Colonic mucosa (tissue), 4 donors: ENCODE measurements at regions not wholly inside any gene's neighbourhood (a gene's known extent, or its start where the extent isn't known, plus 50 kb on each side); places are given as distances from the start of the nearest gene placed in this dataset.

ENCODE experiments used
- DNase-seq: peaks from one replicate; pipeline ENCODE4 v3.0.0-alpha.2; 2020
- H3K27ac ChIP-seq: fragments of 200-600 bp; one replicate; pipeline ENCODE4 v1.8.0; 2021
- H3K27me3 ChIP-seq: fragments of 200-600 bp; one replicate; pipeline ENCODE4 v1.8.0; 2021
- H3K36me3 ChIP-seq: fragments of 200-600 bp; one replicate; pipeline ENCODE4 v1.8.0; 2021
- H3K4me1 ChIP-seq: fragments of 200-600 bp; one replicate; pipeline ENCODE4 v1.8.0; 2021; ENCODE audit warnings: mild to moderate bottlenecking
- H3K4me3 ChIP-seq: fragments of 200-600 bp; one replicate; pipeline ENCODE4 v1.8.0; 2021
- H3K9ac ChIP-seq, 2 donors: one replicate each; pipeline ENCODE4 v1.7.0; 2013; ENCODE audit warnings: control low read depth in 2 of 2, low read depth in 2 of 2, low read length in 2 of 2
- H3K9me3 ChIP-seq: fragments of 200-600 bp; one replicate; pipeline ENCODE4 v1.8.0; 2021
- intact Hi-C: fragments of 100-400 bp; cut with DNase I; formaldehyde crosslinking; loops from one replicate; pipeline ENCODE4 v1.14.1; 2022
- TF ChIP-seq, protein P1 (sequence below): fragments of 200-600 bp; IDR thresholded peaks from one replicate; pipeline ENCODE4 v1.8.0; 2022; ENCODE audit warnings: antibody characterized with exemption, mild to moderate bottlenecking
- donor health status: healthy.
- donor health status: DM: no; HTN: no; CAD: no.
- donor health status: DM: no; HTN: no; CAD: no.

GRCh38 chr14:40842816-40843215, 763.9 kb upstream of the LRFN5 start:
- intact Hi-C loops: no loop called here
- Histone ChIP-seq H3K9me3 (no peaks in the 10 kb centered on the region), H3K36me3 (no peaks in the 10 kb centered on the region), H3K4me3 (no peak overlapping the region), H3K27me3 (no peaks in the 10 kb centered on the region), H3K27ac (no peak overlapping the region), H3K4me1 (no peaks in the 10 kb centered on the region), H3K9ac (no peak overlapping the region)
- no peak for DNase-seq
- TF ChIP-seq, protein P1, sequence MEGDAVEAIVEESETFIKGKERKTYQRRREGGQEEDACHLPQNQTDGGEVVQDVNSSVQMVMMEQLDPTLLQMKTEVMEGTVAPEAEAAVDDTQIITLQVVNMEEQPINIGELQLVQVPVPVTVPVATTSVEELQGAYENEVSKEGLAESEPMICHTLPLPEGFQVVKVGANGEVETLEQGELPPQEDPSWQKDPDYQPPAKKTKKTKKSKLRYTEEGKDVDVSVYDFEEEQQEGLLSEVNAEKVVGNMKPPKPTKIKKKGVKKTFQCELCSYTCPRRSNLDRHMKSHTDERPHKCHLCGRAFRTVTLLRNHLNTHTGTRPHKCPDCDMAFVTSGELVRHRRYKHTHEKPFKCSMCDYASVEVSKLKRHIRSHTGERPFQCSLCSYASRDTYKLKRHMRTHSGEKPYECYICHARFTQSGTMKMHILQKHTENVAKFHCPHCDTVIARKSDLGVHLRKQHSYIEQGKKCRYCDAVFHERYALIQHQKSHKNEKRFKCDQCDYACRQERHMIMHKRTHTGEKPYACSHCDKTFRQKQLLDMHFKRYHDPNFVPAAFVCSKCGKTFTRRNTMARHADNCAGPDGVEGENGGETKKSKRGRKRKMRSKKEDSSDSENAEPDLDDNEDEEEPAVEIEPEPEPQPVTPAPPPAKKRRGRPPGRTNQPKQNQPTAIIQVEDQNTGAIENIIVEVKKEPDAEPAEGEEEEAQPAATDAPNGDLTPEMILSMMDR: no peak

- H3K4me1 ChIP-seq: no peaks in the 10 kb centered on the region
- H3K9ac ChIP-seq: no peak overlapping the region
- H3K36me3 ChIP-seq: no peaks in the 10 kb centered on the region
- H3K4me3 ChIP-seq: no peak overlapping the region
- no peak overlapping the region for H3K27ac ChIP-seq
- no peak for DNase-seq
- no peaks in the 10 kb centered on the region for H3K9me3 ChIP-seq
- H3K27me3 ChIP-seq: no peaks in the 10 kb centered on the region
- TF ChIP-seq, protein P1: no peak
- intact Hi-C loops: no loop called here
These were observed 764.8 kb upstream of the LRFN5 start for GRCh38 chr14:40841886-40842285.

DNA sequence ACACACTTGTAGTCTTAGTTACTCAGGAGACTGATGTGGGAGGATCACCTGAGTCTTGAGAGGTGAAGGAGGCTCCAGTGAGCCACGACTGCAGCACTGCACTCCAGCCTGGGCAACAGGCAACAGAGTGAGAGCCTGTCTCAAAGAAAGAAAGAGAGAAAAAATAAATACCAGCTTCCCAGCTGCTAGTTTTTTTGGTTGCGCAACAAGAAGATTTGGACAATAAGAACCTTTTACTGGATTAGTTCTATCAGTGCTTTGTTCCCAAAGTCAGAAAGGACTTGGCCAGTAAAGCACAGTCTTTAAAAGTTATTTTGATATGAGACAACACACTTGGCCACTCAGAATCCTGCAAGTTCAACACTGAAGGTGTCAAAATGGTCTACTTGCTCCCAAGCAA, 768.1 kb upstream of the LRFN5 start:
- no peak overlapping the region for H3K27ac ChIP-seq
- intact Hi-C loops: no loop called here
- no peaks in the 10 kb centered on the region for H3K27me3 ChIP-seq
- no peak overlapping the region for H3K4me3 ChIP-seq
- H3K4me1 ChIP-seq: no peaks in the 10 kb centered on the region
- no peaks in the 10 kb centered on the region for H3K36me3 ChIP-seq
- DNase-seq: no peak
- no peak overlapping the region for H3K9ac ChIP-seq
- H3K9me3 ChIP-seq: no peaks in the 10 kb centered on the region
- TF ChIP-seq, protein P1: no peak

GRCh38 chr14:40806471-40806870, 800.2 kb upstream of the LRFN5 start:
- Histone ChIP-seq H3K9me3 (peaks cover 4% of the 10 kb centered on the region), H3K27ac (no peak overlapping the region), H3K27me3 (no peaks in the 10 kb centered on the region), H3K4me3 (no peak overlapping the region), H3K9ac (no peak overlapping the region), H3K36me3 (no peaks in the 10 kb centered on the region), H3K4me1 (no peaks in the 10 kb centered on the region)
- DNase-seq: no peak
- TF ChIP-seq, protein P1: no peak
- intact Hi-C loops: no loop called here

- Histone ChIP-seq H3K27ac (no peak overlapping the region), H3K36me3 (no peaks in the 10 kb centered on the region)
- intact Hi-C loops: no loop called here
These were observed 810.5 kb upstream of the LRFN5 start for GRCh38 chr14:40796168-40796567.

More at GRCh38 chr14:40796168-40796567, 810.5 kb upstream of the LRFN5 start:
- Histone ChIP-seq H3K4me1 (no peaks in the 10 kb centered on the region), H3K9me3 (no peaks in the 10 kb centered on the region), H3K9ac (no peak overlapping the region), H3K4me3 (no peak overlapping the region), H3K27me3 (no peaks in the 10 kb centered on the region)
- TF ChIP-seq, protein P1: no peak
- DNase-seq: no peak
